Thyroid gland (tissue), 4 donors: ENCODE measurements at regions not wholly inside any gene's neighbourhood (a gene's known extent, or its start where the extent isn't known, plus 50 kb on each side); places are given as distances from the start of the nearest gene placed in this dataset.

Experiments used
- DNase-seq, 2 donors: peaks; one replicate each; pipeline ENCODE4 v3.0.0-alpha.2; 2019
- H3K27ac ChIP-seq, 3 donors: fragments of 200-600 bp; sonication (generic); 1 replicate in 2 of 3; 2 replicates in 1 of 3; pipeline ENCODE4 v1.5.1; 2016 to 2019; ENCODE audit warnings: mild to moderate bottlenecking in 1 of 3, moderate library complexity in 1 of 3
- H3K27me3 ChIP-seq: fragments of 200-600 bp; sonication (generic); one replicate; pipeline ENCODE4 v1.5.1; 2019
- H3K36me3 ChIP-seq, 2 donors: fragments of 200-600 bp; sonication (generic); one replicate each; pipeline ENCODE4 v1.5.1; 2016 to 2019
- H3K4me1 ChIP-seq, 2 donors: fragments of 200-600 bp; sonication (generic); one replicate each; pipeline ENCODE4 v1.5.1; 2017 to 2019
- H3K4me3 ChIP-seq, 3 donors: fragments of 200-600 bp; sonication (generic); replicated peaks in 1 of 3; 1 replicate in 2 of 3; 2 replicates in 1 of 3; pipeline ENCODE4 v1.5.1; 2016; ENCODE audit warnings: mild to moderate bottlenecking in 1 of 3
- H3K9me3 ChIP-seq: fragments of 200-600 bp; sonication (generic); one replicate; pipeline ENCODE4 v1.5.1; 2017
- POLR2A ChIP-seq, 2 donors: fragments of 450-650 bp; IDR thresholded peaks; one replicate each; pipeline ENCODE4 v1.6.1; 2017; ENCODE audit warnings: antibody characterized with exemption in 2 of 2, mild to moderate bottlenecking in 2 of 2, moderate library complexity in 1 of 2
- intact Hi-C: fragments of 100-400 bp; cut with DNase I; formaldehyde crosslinking; loops from one replicate; pipeline ENCODE4 v1.15.1; 2023
- TF ChIP-seq, protein P1 (sequence below), 6 experiments: fragments of 200-600 bp in 3 of 6; fragments of 450-650 bp in 3 of 6; sonication (generic) in 3 of 6; IDR thresholded peaks; one replicate each; pipeline ENCODE4 v1.5.1; 2016 to 2019; ENCODE audit warnings: antibody characterized with exemption in 6 of 6, mild to moderate bottlenecking in 2 of 6, inconsistent platforms in 1 of 6, moderate library complexity in 1 of 6

DNA sequence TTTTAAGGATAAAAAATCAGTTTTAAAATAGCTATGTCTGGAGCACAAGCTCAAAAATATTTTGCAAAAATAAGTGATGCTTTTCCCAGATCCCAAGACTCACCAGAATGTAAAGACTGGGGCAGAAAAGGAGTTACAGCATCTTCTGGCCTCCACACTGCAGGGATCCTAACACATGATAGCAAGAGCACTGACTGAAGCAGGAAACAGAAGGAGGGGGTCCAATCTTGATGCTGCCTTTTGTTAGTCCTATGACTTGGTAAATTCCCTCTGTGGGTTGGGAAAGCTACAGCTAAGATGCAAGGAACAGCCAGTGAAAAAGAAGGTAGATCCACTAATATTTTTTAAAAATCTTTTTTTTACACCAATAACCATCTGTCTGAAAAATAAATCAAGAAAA is 54.2 kb upstream of the TNR start:
- TF ChIP-seq POLR2A (IDR thresholded peaks at IDR 0.05) = no peak
- TF ChIP-seq, protein P1, sequence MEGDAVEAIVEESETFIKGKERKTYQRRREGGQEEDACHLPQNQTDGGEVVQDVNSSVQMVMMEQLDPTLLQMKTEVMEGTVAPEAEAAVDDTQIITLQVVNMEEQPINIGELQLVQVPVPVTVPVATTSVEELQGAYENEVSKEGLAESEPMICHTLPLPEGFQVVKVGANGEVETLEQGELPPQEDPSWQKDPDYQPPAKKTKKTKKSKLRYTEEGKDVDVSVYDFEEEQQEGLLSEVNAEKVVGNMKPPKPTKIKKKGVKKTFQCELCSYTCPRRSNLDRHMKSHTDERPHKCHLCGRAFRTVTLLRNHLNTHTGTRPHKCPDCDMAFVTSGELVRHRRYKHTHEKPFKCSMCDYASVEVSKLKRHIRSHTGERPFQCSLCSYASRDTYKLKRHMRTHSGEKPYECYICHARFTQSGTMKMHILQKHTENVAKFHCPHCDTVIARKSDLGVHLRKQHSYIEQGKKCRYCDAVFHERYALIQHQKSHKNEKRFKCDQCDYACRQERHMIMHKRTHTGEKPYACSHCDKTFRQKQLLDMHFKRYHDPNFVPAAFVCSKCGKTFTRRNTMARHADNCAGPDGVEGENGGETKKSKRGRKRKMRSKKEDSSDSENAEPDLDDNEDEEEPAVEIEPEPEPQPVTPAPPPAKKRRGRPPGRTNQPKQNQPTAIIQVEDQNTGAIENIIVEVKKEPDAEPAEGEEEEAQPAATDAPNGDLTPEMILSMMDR (IDR thresholded peaks at IDR 0.05) = no peak
- H3K4me3 ChIP-seq = no peak overlapping the region
- no peaks in the 10 kb centered on the region for H3K36me3 ChIP-seq
- no peaks in the 10 kb centered on the region for H3K4me1 ChIP-seq
- H3K27ac ChIP-seq = no peak overlapping the region
- no peaks in the 10 kb centered on the region for H3K9me3 ChIP-seq
- DNase-seq = no peak
- intact Hi-C loops = no loop called here
- H3K27me3 ChIP-seq = no peaks in the 10 kb centered on the region

DNA sequence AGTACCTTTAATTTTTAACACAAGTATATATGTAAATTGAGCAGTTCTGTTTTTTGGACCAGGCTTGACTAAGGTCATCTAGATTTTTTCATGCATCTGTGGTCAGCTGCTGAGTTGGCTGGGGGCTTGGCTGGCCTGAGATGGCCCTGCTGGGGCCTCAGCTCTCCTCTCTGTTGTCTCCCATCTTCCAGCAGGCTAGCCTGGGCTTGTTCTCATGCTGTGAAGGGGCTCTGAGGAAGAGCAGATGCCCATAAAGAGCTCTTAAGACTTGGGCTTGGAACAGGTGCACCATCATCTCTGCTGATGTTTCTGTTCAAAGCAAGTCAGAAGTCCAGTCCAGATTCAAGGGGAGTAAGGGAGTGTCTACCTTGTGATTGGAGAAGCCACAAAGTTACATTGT is 51.2 kb upstream of the TNR start:
- Histone ChIP-seq H3K27ac (no peak overlapping the region), H3K4me1 (no peaks in the 10 kb centered on the region), H3K4me3 (no peak overlapping the region), H3K36me3 (no peaks in the 10 kb centered on the region), H3K9me3 (no peaks in the 10 kb centered on the region), H3K27me3 (no peaks in the 10 kb centered on the region)
- intact Hi-C loops = no loop called here
- TF ChIP-seq POLR2A (IDR thresholded peaks at IDR 0.05) = no peak
- TF ChIP-seq, protein P1 (IDR thresholded peaks at IDR 0.05) = no peak
- DNase-seq = no peak

GRCh38 chr1:175793617-175794016 is 50.2 kb upstream of the TNR start:
- no peak for DNase-seq
- no peak for TF ChIP-seq POLR2A (IDR thresholded peaks at IDR 0.05)
- TF ChIP-seq, protein P1 (IDR thresholded peaks at IDR 0.05) = no peak
- Histone ChIP-seq H3K27ac (no peak overlapping the region), H3K9me3 (no peaks in the 10 kb centered on the region), H3K4me3 (no peak overlapping the region), H3K27me3 (no peaks in the 10 kb centered on the region), H3K4me1 (no peaks in the 10 kb centered on the region), H3K36me3 (no peaks in the 10 kb centered on the region)
- intact Hi-C loops = no loop called here
